ENCODE measurements at regions not wholly inside any gene's neighbourhood (a gene's known extent, or its start where the extent isn't known, plus 50 kb on each side); places are given as distances from the start of the nearest gene placed in this dataset.
"Not testable (repeated sequence)": the region's sequence is repeated elsewhere in the genome, so short reads cannot be mapped to it uniquely, and the experiment has no call there.

GRCh38 chr3:18090377-18090776 is 334.8 kb downstream of the SATB1 start:
- no peaks in the 10 kb centered on the region for H3K36me3 ChIP-seq (ENCODE audit: control insufficient read depth in 1 of 2, insufficient read depth in 2 of 2, low read length in 2 of 2)
- H3K9ac ChIP-seq (ENCODE audit: low read depth in 1 of 2, low read length in 2 of 2) = no peak overlapping the region

GRCh38 chr3:18087988-18088387 is 337.2 kb downstream of the SATB1 start:
- Histone ChIP-seq H3K4me1 (ENCODE audit: control insufficient read depth in 1 of 2, insufficient read depth in 2 of 2, low read length in 2 of 2) (no peaks in the 10 kb centered on the region), H3K27ac (ENCODE audit: low read depth, low read length) (no peak overlapping the region), H3K9ac (ENCODE audit: low read depth in 1 of 2, low read length in 2 of 2) (no peak overlapping the region), H3K4me3 (ENCODE audit: low read depth in 1 of 2, low read length in 2 of 2) (no peak overlapping the region), H3K9me3 (ENCODE audit: control insufficient read depth in 1 of 2, low read length in 2 of 2) (no peaks in the 10 kb centered on the region), H3K36me3 (ENCODE audit: control insufficient read depth in 1 of 2, insufficient read depth in 2 of 2, low read length in 2 of 2) (no peaks in the 10 kb centered on the region), H3K27me3 (ENCODE audit: control insufficient read depth in 1 of 2, insufficient read depth in 2 of 2, low read length in 2 of 2) (peaks cover 0 to 5% of the 10 kb centered on the region in 2 donors)

More at GRCh38 chr3:18090377-18090776, 334.8 kb downstream of the SATB1 start:
- Histone ChIP-seq H3K9me3 (ENCODE audit: control insufficient read depth in 1 of 2, low read length in 2 of 2) (no peaks in the 10 kb centered on the region), H3K4me1 (ENCODE audit: control insufficient read depth in 1 of 2, insufficient read depth in 2 of 2, low read length in 2 of 2) (no peaks in the 10 kb centered on the region), H3K27ac (ENCODE audit: low read depth, low read length) (no peak overlapping the region), H3K4me3 (ENCODE audit: low read depth in 1 of 2, low read length in 2 of 2) (no peak overlapping the region), H3K27me3 (ENCODE audit: control insufficient read depth in 1 of 2, insufficient read depth in 2 of 2, low read length in 2 of 2) (peaks cover 0 to 5% of the 10 kb centered on the region in 2 donors)

- no peak overlapping the region for H3K9ac ChIP-seq (ENCODE audit: low read depth in 1 of 2, low read length in 2 of 2)
- H3K4me3 ChIP-seq (ENCODE audit: low read depth in 1 of 2, low read length in 2 of 2) = no peak overlapping the region
- H3K9me3 ChIP-seq (ENCODE audit: control insufficient read depth in 1 of 2, low read length in 2 of 2) = no peaks in the 10 kb centered on the region
- H3K36me3 ChIP-seq (ENCODE audit: control insufficient read depth in 1 of 2, insufficient read depth in 2 of 2, low read length in 2 of 2) = no peaks in the 10 kb centered on the region
- H3K4me1 ChIP-seq (ENCODE audit: control insufficient read depth in 1 of 2, insufficient read depth in 2 of 2, low read length in 2 of 2) = no peaks in the 10 kb centered on the region
- H3K27ac ChIP-seq (ENCODE audit: low read depth, low read length) = no peak overlapping the region
- peaks cover 0 to 5% of the 10 kb centered on the region in 2 donors for H3K27me3 ChIP-seq (ENCODE audit: control insufficient read depth in 1 of 2, insufficient read depth in 2 of 2, low read length in 2 of 2)
Measured at GRCh38 chr3:18086760-18087159, 338.4 kb downstream of the SATB1 start.

DNA sequence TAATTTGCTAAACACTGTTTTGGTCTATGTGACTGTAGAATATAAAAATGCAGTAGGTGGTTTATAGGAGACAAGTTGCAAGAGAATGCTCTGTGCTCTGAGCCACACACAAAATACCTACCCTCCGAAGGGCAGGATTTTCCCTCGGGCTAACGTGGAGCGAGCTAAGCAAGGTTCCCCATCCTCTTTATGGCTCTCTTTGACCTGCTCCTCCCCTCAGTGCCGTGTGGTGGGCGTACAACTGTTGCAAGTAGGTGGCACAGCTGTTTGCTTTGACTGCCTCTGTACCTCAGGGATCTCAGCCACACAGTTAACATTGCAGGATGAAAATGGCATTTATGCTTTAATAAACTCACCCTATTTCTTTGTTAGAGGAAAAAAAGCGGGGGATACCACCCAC is 339.1 kb downstream of the SATB1 start:
- H3K27ac ChIP-seq (ENCODE audit: low read depth, low read length) = no peak overlapping the region

GRCh38 chr3:18085429-18085828 is 339.7 kb downstream of the SATB1 start:
- Histone ChIP-seq H3K27ac (ENCODE audit: low read depth, low read length) (no peak overlapping the region), H3K9ac (ENCODE audit: low read depth in 1 of 2, low read length in 2 of 2) (no peak overlapping the region), H3K36me3 (ENCODE audit: control insufficient read depth in 1 of 2, insufficient read depth in 2 of 2, low read length in 2 of 2) (no peaks in the 10 kb centered on the region), H3K27me3 (ENCODE audit: control insufficient read depth in 1 of 2, insufficient read depth in 2 of 2, low read length in 2 of 2) (peaks cover 0 to 5% of the 10 kb centered on the region in 2 donors), H3K4me3 (ENCODE audit: low read depth in 1 of 2, low read length in 2 of 2) (no peak overlapping the region), H3K4me1 (ENCODE audit: control insufficient read depth in 1 of 2, insufficient read depth in 2 of 2, low read length in 2 of 2) (no peaks in the 10 kb centered on the region), H3K9me3 (ENCODE audit: control insufficient read depth in 1 of 2, low read length in 2 of 2) (no peaks in the 10 kb centered on the region)

More for the DNA sequence above, 339.1 kb downstream of the SATB1 start:
- Histone ChIP-seq H3K9me3 (ENCODE audit: control insufficient read depth in 1 of 2, low read length in 2 of 2) (no peaks in the 10 kb centered on the region), H3K4me3 (ENCODE audit: low read depth in 1 of 2, low read length in 2 of 2) (no peak overlapping the region), H3K27me3 (ENCODE audit: control insufficient read depth in 1 of 2, insufficient read depth in 2 of 2, low read length in 2 of 2) (peaks cover 0 to 5% of the 10 kb centered on the region in 2 donors), H3K36me3 (ENCODE audit: control insufficient read depth in 1 of 2, insufficient read depth in 2 of 2, low read length in 2 of 2) (no peaks in the 10 kb centered on the region), H3K9ac (ENCODE audit: low read depth in 1 of 2, low read length in 2 of 2) (no peak overlapping the region), H3K4me1 (ENCODE audit: control insufficient read depth in 1 of 2, insufficient read depth in 2 of 2, low read length in 2 of 2) (no peaks in the 10 kb centered on the region)

DNA sequence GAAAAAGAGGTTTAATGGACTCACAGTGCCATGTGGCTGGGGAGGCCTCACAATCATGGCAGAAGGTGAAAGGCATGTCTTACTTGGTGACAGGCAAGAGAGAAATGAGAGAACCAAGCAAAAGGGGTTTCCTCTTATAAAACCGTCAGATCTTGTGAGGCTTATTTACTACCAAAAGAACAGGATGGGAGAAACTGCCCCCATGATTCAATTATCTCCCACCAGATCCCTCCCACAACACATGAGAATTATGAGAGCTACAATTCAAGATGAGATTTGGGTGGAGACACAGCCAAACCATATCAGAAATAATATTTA is 340.8 kb upstream of the TBC1D5 start:
- H3K4me1 ChIP-seq (ENCODE audit: control insufficient read depth in 1 of 2, insufficient read depth in 2 of 2, low read length in 2 of 2); H3K9ac ChIP-seq (ENCODE audit: low read depth in 1 of 2, low read length in 2 of 2); H3K9me3 ChIP-seq (ENCODE audit: control insufficient read depth in 1 of 2, low read length in 2 of 2); H3K27me3 ChIP-seq (ENCODE audit: control insufficient read depth in 1 of 2, insufficient read depth in 2 of 2, low read length in 2 of 2); H3K27ac ChIP-seq (ENCODE audit: low read depth, low read length); H3K36me3 ChIP-seq (ENCODE audit: control insufficient read depth in 1 of 2, insufficient read depth in 2 of 2, low read length in 2 of 2); H3K4me3 ChIP-seq (ENCODE audit: low read depth in 1 of 2, low read length in 2 of 2): not testable (repeated sequence)

- H3K36me3 ChIP-seq (ENCODE audit: control insufficient read depth in 1 of 2, insufficient read depth in 2 of 2, low read length in 2 of 2) = no peaks in the 10 kb centered on the region
- no peaks in the 10 kb centered on the region for H3K9me3 ChIP-seq (ENCODE audit: control insufficient read depth in 1 of 2, low read length in 2 of 2)
- no peaks in the 10 kb centered on the region for H3K4me1 ChIP-seq (ENCODE audit: control insufficient read depth in 1 of 2, insufficient read depth in 2 of 2, low read length in 2 of 2)
- H3K27me3 ChIP-seq (ENCODE audit: control insufficient read depth in 1 of 2, insufficient read depth in 2 of 2, low read length in 2 of 2) = peaks cover 0 to 5% of the 10 kb centered on the region in 2 donors
- no peak overlapping the region for H3K27ac ChIP-seq (ENCODE audit: low read depth, low read length)
- H3K4me3 ChIP-seq (ENCODE audit: low read depth in 1 of 2, low read length in 2 of 2) = no peak overlapping the region
- no peak overlapping the region for H3K9ac ChIP-seq (ENCODE audit: low read depth in 1 of 2, low read length in 2 of 2)
Measured at GRCh38 chr3:18082551-18083272, 340.3 kb upstream of the TBC1D5 start.

DNA sequence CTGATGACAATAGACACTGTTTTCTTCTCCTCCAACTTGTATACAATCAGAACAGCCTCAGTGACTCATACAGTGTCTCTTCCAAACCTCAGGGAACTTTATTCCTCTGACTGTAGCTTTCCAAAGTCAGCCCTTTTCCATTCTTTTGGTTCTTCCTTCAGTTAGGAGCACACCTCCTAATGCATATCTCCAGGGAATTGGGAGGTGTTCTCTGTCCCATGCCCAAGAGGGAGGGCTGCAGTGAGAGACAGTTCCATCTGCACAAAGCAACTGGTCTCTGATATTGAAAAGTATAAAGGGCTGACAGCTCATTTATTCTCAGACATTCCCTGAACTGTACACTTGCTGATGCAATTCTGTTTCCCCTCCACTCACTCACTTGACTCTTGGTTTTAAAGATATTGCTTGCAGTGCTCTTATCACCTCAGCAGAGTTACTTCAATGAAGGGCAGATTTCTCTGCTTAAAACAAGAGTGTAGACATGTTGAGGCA is 337.8 kb upstream of the TBC1D5 start:
- H3K4me1 ChIP-seq (ENCODE audit: control insufficient read depth in 1 of 2, insufficient read depth in 2 of 2, low read length in 2 of 2) = no peaks in the 10 kb centered on the region
- H3K27me3 ChIP-seq (ENCODE audit: control insufficient read depth in 1 of 2, insufficient read depth in 2 of 2, low read length in 2 of 2) = peaks cover 0 to 4% of the 10 kb centered on the region in 2 donors
- no peaks in the 10 kb centered on the region for H3K9me3 ChIP-seq (ENCODE audit: control insufficient read depth in 1 of 2, low read length in 2 of 2)
- H3K9ac ChIP-seq (ENCODE audit: low read depth in 1 of 2, low read length in 2 of 2) = no peak overlapping the region
- H3K4me3 ChIP-seq (ENCODE audit: low read depth in 1 of 2, low read length in 2 of 2) = no peak overlapping the region
- H3K27ac ChIP-seq (ENCODE audit: low read depth, low read length) = no peak overlapping the region
- H3K36me3 ChIP-seq (ENCODE audit: control insufficient read depth in 1 of 2, insufficient read depth in 2 of 2, low read length in 2 of 2) = no peaks in the 10 kb centered on the region

DNA sequence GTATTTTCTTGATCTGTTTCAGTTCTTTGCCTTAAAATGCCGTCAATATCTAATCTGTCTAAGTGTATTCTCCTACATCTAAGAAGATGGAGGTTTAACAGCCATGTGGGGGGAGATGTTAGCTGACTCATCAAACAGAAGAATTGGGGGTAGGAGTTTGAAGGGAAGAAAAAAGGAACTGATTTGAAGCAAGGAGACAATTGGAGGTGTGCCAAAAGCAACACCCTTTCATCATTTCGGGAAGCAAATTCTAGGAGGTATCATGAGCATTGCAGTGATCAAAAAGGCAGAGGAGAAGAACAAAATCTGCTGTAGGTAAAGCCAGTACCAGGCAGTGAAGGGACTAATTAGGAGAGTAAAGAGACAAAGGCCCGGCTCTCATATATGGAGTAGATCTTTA is 337.3 kb upstream of the TBC1D5 start:
- H3K27me3 ChIP-seq (ENCODE audit: control insufficient read depth in 1 of 2, insufficient read depth in 2 of 2, low read length in 2 of 2) = peaks cover 0 to 4% of the 10 kb centered on the region in 2 donors
- H3K4me1 ChIP-seq (ENCODE audit: control insufficient read depth in 1 of 2, insufficient read depth in 2 of 2, low read length in 2 of 2) = no peaks in the 10 kb centered on the region
- H3K4me3 ChIP-seq (ENCODE audit: low read depth in 1 of 2, low read length in 2 of 2) = no peak overlapping the region

DNA sequence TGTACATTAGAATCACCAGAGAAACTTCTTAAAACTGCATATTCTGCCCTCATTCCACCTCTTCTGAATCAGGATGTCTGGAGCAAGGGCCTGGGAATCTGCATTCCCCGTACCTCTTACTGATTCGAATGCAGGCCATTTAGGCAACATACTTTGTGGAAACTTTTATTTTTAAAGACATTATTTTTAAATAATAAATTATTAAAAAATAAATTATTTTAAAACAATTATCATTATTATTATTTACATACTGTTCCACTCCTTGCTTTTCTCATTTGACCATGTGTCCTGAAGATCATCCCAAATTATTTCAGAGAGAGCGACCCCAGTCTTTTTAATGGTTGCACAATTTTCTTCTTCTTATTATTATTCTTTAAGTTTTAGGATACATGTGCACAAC is 336.6 kb upstream of the TBC1D5 start:
- Histone ChIP-seq H3K9me3 (ENCODE audit: control insufficient read depth in 1 of 2, low read length in 2 of 2) (no peaks in the 10 kb centered on the region), H3K27ac (ENCODE audit: low read depth, low read length) (no peak overlapping the region), H3K9ac (ENCODE audit: low read depth in 1 of 2, low read length in 2 of 2) (no peak overlapping the region), H3K36me3 (ENCODE audit: control insufficient read depth in 1 of 2, insufficient read depth in 2 of 2, low read length in 2 of 2) (no peaks in the 10 kb centered on the region), H3K4me1 (ENCODE audit: control insufficient read depth in 1 of 2, insufficient read depth in 2 of 2, low read length in 2 of 2) (no peaks in the 10 kb centered on the region), H3K4me3 (ENCODE audit: low read depth in 1 of 2, low read length in 2 of 2) (no peak overlapping the region), H3K27me3 (ENCODE audit: control insufficient read depth in 1 of 2, insufficient read depth in 2 of 2, low read length in 2 of 2) (peaks cover 0 to 4% of the 10 kb centered on the region in 2 donors)

More for the DNA sequence above, 337.3 kb upstream of the TBC1D5 start:
- Histone ChIP-seq H3K9ac (ENCODE audit: low read depth in 1 of 2, low read length in 2 of 2) (no peak overlapping the region), H3K27ac (ENCODE audit: low read depth, low read length) (no peak overlapping the region), H3K9me3 (ENCODE audit: control insufficient read depth in 1 of 2, low read length in 2 of 2) (no peaks in the 10 kb centered on the region), H3K36me3 (ENCODE audit: control insufficient read depth in 1 of 2, insufficient read depth in 2 of 2, low read length in 2 of 2) (no peaks in the 10 kb centered on the region)
